ENCODE measurements at regions not wholly inside any gene's neighbourhood (a gene's known extent, or its start where the extent isn't known, plus 50 kb on each side); places are given as distances from the start of the nearest gene placed in this dataset.

DNA sequence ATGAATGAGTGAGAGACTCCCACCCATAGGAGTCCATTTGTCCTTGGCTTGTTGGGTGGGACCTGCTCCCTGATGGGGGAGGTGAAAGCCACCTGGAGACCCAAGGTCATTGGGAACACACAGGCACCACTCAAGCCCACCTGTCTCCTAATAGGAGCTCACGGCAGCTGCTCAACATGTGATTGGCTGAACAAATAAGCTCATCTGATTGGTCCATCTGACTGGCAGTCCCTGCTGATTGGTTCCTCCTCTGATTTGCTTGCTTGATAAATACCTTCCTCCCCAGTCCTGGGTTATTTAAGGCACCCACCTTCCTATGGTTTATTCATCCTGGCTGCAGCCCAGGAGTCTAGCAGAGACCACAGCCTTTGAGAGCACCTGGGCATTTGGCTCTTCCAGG is 502.9 kb downstream of the PTPRU start:
- H3K4me3 ChIP-seq = no peak overlapping the region
- H3K36me3 ChIP-seq = no peaks in the 10 kb centered on the region
- no peaks in the 10 kb centered on the region for H3K4me1 ChIP-seq
- 67% methylated on average over 1 of the region's 1 CpG; no CpG with 5 or more reads in 1 of the 2 donors for WGBS, 2 donors (ENCODE audit: low coverage in 1 of 2)
- H3K27me3 ChIP-seq = peaks cover 67% of the 10 kb centered on the region
- ATAC-seq = no peak
- H3K9me3 ChIP-seq = no peaks in the 10 kb centered on the region
- H3K27ac ChIP-seq = no peak overlapping the region
- no peak for TF ChIP-seq EP300 (IDR thresholded peaks at IDR 0.05)

DNA sequence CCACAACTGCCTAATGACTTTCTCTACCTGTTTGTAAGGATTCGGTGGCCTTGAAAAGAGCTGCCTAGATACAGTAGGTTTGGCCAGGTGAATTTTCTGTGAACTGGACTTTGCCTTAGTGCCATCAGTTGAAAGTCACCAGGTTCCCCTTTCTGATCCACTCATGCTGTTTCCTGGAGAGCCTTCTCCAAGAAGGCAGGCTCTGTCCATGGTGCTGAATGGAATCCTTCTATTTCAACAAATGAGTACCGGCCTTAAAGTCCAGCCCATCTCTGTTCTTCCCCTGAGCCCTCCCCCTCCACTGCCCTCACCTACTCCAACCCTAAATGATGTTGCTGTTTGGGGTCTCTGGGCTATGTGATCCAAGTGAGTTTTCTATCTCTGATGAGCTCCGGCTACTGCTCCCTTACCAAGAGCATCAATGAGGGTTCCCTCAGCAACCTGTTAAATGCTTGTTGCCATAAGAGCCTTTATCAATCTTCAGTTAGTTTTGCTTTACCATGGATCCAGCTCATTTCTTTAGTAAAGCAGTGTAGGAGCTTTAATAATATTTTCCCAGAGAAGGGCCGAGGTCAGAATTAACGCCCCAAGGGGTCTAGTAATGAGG is 500.4 kb downstream of the PTPRU start:
- no peaks in the 10 kb centered on the region for H3K36me3 ChIP-seq
- no peak overlapping the region for H3K4me3 ChIP-seq
- H3K27ac ChIP-seq = no peak overlapping the region
- no peak for ATAC-seq
- H3K9me3 ChIP-seq = no peaks in the 10 kb centered on the region
- WGBS, 2 donors (ENCODE audit: low coverage in 1 of 2) = 61 to 62% methylated on average over 5 of the region's 5 CpGs
- TF ChIP-seq POLR2A (IDR thresholded peaks at IDR 0.05) = no peak
- TF ChIP-seq, protein P1, sequence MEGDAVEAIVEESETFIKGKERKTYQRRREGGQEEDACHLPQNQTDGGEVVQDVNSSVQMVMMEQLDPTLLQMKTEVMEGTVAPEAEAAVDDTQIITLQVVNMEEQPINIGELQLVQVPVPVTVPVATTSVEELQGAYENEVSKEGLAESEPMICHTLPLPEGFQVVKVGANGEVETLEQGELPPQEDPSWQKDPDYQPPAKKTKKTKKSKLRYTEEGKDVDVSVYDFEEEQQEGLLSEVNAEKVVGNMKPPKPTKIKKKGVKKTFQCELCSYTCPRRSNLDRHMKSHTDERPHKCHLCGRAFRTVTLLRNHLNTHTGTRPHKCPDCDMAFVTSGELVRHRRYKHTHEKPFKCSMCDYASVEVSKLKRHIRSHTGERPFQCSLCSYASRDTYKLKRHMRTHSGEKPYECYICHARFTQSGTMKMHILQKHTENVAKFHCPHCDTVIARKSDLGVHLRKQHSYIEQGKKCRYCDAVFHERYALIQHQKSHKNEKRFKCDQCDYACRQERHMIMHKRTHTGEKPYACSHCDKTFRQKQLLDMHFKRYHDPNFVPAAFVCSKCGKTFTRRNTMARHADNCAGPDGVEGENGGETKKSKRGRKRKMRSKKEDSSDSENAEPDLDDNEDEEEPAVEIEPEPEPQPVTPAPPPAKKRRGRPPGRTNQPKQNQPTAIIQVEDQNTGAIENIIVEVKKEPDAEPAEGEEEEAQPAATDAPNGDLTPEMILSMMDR (IDR thresholded peaks at IDR 0.05) = no peak
- TF ChIP-seq EP300 (IDR thresholded peaks at IDR 0.05) = no peak
- TF ChIP-seq POLR2AphosphoS5 (IDR thresholded peaks at IDR 0.05) = no peak
- no peaks in the 10 kb centered on the region for H3K4me1 ChIP-seq
- H3K27me3 ChIP-seq = peaks cover 67% of the 10 kb centered on the region

DNA sequence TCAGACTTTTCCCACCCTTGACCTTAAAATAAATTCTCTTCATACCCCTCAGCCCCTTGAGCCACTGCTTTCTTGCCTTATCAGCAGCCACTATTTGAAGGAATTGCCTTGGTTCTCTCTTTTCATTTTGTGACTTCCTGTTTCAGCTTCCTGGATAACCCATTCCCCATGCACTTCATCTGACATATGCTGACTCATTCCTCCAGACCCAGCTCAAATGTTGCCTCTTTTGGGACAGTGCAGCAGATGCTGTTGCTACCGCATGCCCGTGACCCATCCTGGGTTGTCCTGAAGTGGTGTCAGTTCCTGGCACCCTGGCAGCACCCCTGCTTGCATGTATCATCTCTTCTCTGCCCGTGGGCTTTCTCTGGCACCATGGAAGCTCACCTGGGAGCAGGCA is 496.1 kb downstream of the PTPRU start:
- Histone ChIP-seq H3K27ac (no peak overlapping the region), H3K27me3 (peaks cover 29% of the 10 kb centered on the region), H3K36me3 (no peaks in the 10 kb centered on the region), H3K9me3 (no peaks in the 10 kb centered on the region), H3K4me3 (no peak overlapping the region), H3K4me1 (no peaks in the 10 kb centered on the region)
- ATAC-seq = no peak
- no peak for TF ChIP-seq POLR2AphosphoS5 (IDR thresholded peaks at IDR 0.05)
- WGBS, 2 donors (ENCODE audit: low coverage in 1 of 2) = 82 to 86% methylated on average over 1 to 2 of the region's 3 CpGs

DNA sequence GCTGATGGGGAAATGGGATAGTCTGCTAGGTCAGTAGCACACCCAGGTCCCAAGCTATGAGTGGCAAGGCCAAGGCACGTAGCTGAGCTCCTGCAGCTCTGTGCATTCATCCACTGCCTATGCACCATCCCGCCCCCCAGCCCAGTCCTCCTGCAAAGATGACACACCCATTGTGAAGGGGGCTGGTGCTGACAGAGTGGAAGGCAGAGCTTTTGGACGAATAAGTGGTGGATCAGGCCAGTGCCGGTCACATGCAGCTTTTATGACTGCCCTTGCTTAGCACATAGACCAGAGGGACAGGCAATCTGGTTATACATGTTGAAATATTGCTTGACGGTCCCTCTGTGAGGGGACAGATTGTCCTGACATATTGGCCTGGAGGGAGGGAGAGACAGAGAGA is 494.3 kb downstream of the PTPRU start:
- no peak for ATAC-seq
- Histone ChIP-seq H3K9me3 (no peaks in the 10 kb centered on the region), H3K4me1 (no peaks in the 10 kb centered on the region), H3K36me3 (no peaks in the 10 kb centered on the region), H3K4me3 (no peak overlapping the region), H3K27me3 (peaks cover 29% of the 10 kb centered on the region), H3K27ac (no peak overlapping the region)
- TF ChIP-seq POLR2A (IDR thresholded peaks at IDR 0.05) (no peak), EP300 (IDR thresholded peaks at IDR 0.05) (no peak), POLR2AphosphoS5 (IDR thresholded peaks at IDR 0.05) (no peak)
- TF ChIP-seq, protein P1 (IDR thresholded peaks at IDR 0.05) = no peak
- 58 to 60% methylated on average over 1 of the region's 5 CpGs for WGBS, 2 donors (ENCODE audit: low coverage in 1 of 2)

DNA sequence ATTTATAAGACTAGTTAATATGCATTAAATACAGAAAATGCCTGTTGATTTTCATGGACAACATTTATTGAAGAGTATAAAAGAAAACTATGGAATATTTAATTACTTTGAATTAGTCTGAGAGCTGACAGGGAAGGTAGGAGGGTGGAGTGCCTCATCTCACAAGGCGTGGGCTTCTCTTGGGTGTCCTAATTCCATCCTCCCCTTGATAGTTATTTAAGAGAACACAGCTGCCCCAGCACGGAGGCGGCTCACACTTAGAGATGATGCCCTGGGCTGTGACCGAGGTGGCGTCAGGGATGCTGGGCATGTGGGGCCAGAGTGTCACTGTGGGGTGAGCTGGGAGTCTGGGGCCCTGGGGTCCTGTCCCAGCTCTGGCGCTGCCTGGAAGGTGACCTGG is 493.0 kb downstream of the PTPRU start:
- no peak overlapping the region for H3K27ac ChIP-seq
- peaks cover 33% of the 10 kb centered on the region for H3K27me3 ChIP-seq
- TF ChIP-seq, protein P1 (IDR thresholded peaks at IDR 0.05) = no peak
- no peak for TF ChIP-seq EP300 (IDR thresholded peaks at IDR 0.05)
- TF ChIP-seq POLR2AphosphoS5 (IDR thresholded peaks at IDR 0.05) = no peak
- H3K36me3 ChIP-seq = no peaks in the 10 kb centered on the region
- no peak for ATAC-seq
- no peak overlapping the region for H3K4me3 ChIP-seq
- H3K4me1 ChIP-seq = no peaks in the 10 kb centered on the region
- no peaks in the 10 kb centered on the region for H3K9me3 ChIP-seq
- 38 to 64% methylated on average over 3 to 4 of the region's 6 CpGs for WGBS, 2 donors (ENCODE audit: low coverage in 1 of 2)

DNA sequence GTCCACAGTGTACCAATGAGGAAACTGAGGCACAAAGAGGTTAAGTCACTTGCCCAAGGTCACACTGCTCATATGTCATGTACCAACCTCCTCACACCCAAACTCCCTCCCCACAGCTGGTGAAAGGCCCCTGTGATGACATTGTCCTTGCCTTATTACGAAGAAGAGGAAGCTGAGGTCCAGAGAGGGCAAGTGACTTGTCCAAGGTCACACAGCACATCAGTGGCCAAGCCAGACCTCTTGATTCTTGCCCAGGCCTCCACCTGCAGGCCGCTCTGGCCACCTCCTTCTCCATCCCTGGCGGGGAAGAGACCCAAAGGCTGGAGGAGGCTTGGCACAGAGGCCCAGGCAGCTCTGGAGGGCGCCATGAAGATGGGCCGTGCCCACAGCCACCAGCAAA is 492.4 kb downstream of the PTPRU start:
- Histone ChIP-seq H3K4me1 (no peaks in the 10 kb centered on the region), H3K9me3 (no peaks in the 10 kb centered on the region), H3K36me3 (no peaks in the 10 kb centered on the region), H3K4me3 (no peak overlapping the region), H3K27me3 (peaks cover 33% of the 10 kb centered on the region), H3K27ac (no peak overlapping the region)
- WGBS, 2 donors (ENCODE audit: low coverage in 1 of 2) = 42 to 75% methylated on average over 2 of the region's 5 CpGs
- no peak for TF ChIP-seq EP300 (IDR thresholded peaks at IDR 0.05)
- TF ChIP-seq, protein P1 (IDR thresholded peaks at IDR 0.05) = no peak
- TF ChIP-seq POLR2AphosphoS5 (IDR thresholded peaks at IDR 0.05) = no peak
- TF ChIP-seq POLR2A (IDR thresholded peaks at IDR 0.05) = no peak
- ATAC-seq = no peak
